Type B pancreatic cell (in vitro differentiated cells): ENCODE measurements at regions not wholly inside any gene's neighbourhood (a gene's known extent, or its start where the extent isn't known, plus 50 kb on each side); places are given as distances from the start of the nearest gene placed in this dataset.

Experiments used
- DNase-seq: peaks from one replicate; pipeline ENCODE4 v3.0.0; 2021; ENCODE audit warnings: mixed read lengths; ENCODE audit not compliant: unreplicated experiment; ENCODE audit errors: extremely low spot score
- H3K27ac Mint-ChIP-seq: 2 replicates; pipeline ENCODE4 v1.8.0; 2021; ENCODE audit warnings: mild to moderate bottlenecking, mixed read lengths
- H3K27me3 Mint-ChIP-seq: 2 replicates; pipeline ENCODE4 v1.8.0; 2021; ENCODE audit warnings: mixed read lengths
- H3K36me3 Mint-ChIP-seq: 2 replicates; pipeline ENCODE4 v1.8.0; 2021; ENCODE audit warnings: mixed read lengths
- H3K4me1 Mint-ChIP-seq: one replicate; pipeline ENCODE4 v1.8.0; 2021; ENCODE audit warnings: mixed read lengths; ENCODE audit not compliant: unreplicated experiment
- H3K4me3 Mint-ChIP-seq: 2 replicates; pipeline ENCODE4 v1.8.0; 2021; ENCODE audit warnings: mild to moderate bottlenecking, mixed read lengths
- H3K9me3 Mint-ChIP-seq: 2 replicates; pipeline ENCODE4 v1.8.0; 2021; ENCODE audit warnings: mixed read lengths
- CTCF ChIP-seq: fragments of 200-600 bp; sonication (generic); conservative IDR thresholded peaks from 2 replicates; pipeline ENCODE4 v1.5.0; 2021; ENCODE audit warnings: antibody characterized with exemption, mild to moderate bottlenecking

GRCh38 chr5:38707352-38708210, 138.2 kb upstream of the OSMR start:
- Mint-ChIP-seq H3K27me3 (peaks cover 5% of the 10 kb centered on the region), H3K36me3 (no peaks in the 10 kb centered on the region), H3K27ac (no peak overlapping the region), H3K4me1 (peaks cover 5% of the 10 kb centered on the region), H3K9me3 (peaks cover 9% of the 10 kb centered on the region), H3K4me3 (no peak overlapping the region)
- no peak for TF ChIP-seq CTCF
- DNase-seq = no peak

- peaks cover 5% of the 10 kb centered on the region for H3K4me1 Mint-ChIP-seq
- H3K27ac Mint-ChIP-seq = no peak overlapping the region
Measured at GRCh38 chr5:38709678-38710306, 136.0 kb upstream of the OSMR start.

DNA sequence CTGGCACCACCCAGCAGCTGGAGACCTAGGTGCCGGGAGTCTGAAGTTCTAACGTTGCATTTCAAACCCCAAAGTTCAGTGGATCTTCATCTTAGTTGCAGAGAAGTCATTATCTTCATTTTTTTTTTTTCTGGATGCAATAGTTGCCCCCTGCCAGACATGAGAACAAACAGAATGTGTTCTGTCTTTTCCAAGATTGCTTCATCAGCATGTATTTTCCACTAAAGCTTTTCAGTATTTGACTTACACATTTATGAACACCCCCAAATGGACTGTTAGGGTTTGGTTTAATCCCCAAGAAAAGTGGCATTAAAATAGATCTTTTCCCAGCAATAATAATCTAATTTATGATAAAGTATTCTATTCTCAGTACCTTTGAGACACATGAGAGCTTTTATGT, 135.2 kb upstream of the OSMR start:
- Mint-ChIP-seq H3K36me3 (no peaks in the 10 kb centered on the region), H3K9me3 (no peaks in the 10 kb centered on the region), H3K27ac (no peak overlapping the region), H3K4me3 (no peak overlapping the region), H3K27me3 (no peaks in the 10 kb centered on the region), H3K4me1 (peaks cover 5% of the 10 kb centered on the region)
- TF ChIP-seq CTCF = no peak
- no peak for DNase-seq

More at GRCh38 chr5:38709678-38710306, 136.0 kb upstream of the OSMR start:
- Mint-ChIP-seq H3K27me3 (no peaks in the 10 kb centered on the region), H3K36me3 (no peaks in the 10 kb centered on the region), H3K4me3 (no peak overlapping the region), H3K9me3 (no peaks in the 10 kb centered on the region)
- no peak for TF ChIP-seq CTCF
- DNase-seq = no peak

DNA sequence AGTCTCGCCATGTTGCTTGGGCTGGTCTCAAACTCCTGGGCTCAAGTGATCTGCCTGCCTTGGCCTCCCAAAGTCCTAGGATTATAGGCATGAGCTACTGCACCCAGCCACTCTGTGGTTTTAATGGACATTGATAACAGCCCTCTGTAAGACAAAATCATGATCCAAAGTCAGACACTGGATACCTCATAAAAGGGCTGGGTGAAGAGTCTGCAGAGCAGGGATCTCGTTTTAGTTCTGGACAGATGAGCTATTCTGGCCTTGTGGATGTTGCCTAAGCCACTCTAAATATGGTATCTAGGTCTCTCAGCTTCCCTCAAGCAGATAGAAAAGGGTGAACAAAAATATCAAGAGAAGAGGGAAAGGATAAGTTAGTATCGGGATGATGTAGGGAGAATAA, 133.4 kb upstream of the OSMR start:
- no peaks in the 10 kb centered on the region for H3K36me3 Mint-ChIP-seq
- H3K4me3 Mint-ChIP-seq = no peak overlapping the region
- no peaks in the 10 kb centered on the region for H3K9me3 Mint-ChIP-seq
- no peak overlapping the region for H3K27ac Mint-ChIP-seq
- peaks cover 5% of the 10 kb centered on the region for H3K4me1 Mint-ChIP-seq
- TF ChIP-seq CTCF = no peak
- H3K27me3 Mint-ChIP-seq = no peaks in the 10 kb centered on the region
- no peak for DNase-seq

DNA sequence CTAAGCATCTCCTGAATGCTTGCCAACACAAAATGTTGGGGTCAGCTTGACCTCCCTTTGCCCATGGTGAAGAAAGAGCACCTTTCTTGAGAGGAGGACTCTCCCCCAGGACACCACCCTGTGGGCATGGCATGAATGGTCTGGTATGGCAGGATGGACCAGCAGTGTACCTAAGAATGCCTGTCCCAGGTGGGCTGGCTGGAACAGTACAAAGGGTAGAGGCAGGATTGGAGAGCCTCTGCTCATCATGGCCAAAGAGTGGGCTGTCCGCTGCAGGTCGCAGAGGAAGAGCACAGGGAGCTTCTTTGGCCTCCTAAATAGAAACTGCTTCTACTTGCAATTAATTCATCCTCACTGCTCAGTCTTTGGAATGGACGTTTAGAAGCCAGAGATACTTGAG, 131.6 kb upstream of the OSMR start:
- TF ChIP-seq CTCF = no peak
- H3K9me3 Mint-ChIP-seq = no peaks in the 10 kb centered on the region
- no peaks in the 10 kb centered on the region for H3K4me1 Mint-ChIP-seq
- H3K27me3 Mint-ChIP-seq = no peaks in the 10 kb centered on the region
- no peak for DNase-seq
- no peaks in the 10 kb centered on the region for H3K36me3 Mint-ChIP-seq
- H3K27ac Mint-ChIP-seq = no peak overlapping the region
- H3K4me3 Mint-ChIP-seq = no peak overlapping the region
